GM19351 (cell line): ENCODE measurements at regions not wholly inside any gene's neighbourhood (a gene's known extent, or its start where the extent isn't known, plus 50 kb on each side); places are given as distances from the start of the nearest gene placed in this dataset.

Source experiments
- ATAC-seq: cut with Tn5 transposase; IDR thresholded peaks from one replicate; pipeline ENCODE4 v1.9.1; 2021; ENCODE audit warnings: mild to moderate bottlenecking, moderate library complexity; ENCODE audit not compliant: unreplicated experiment

- no peak for ATAC-seq
Observed at GRCh38 chr2:156834431-156834830, 398.3 kb downstream of the GPD2 start.

GRCh38 chr2:156837635-156838370 lies 401.6 kb downstream of the GPD2 start:
- ATAC-seq, result no peak

- no peak for ATAC-seq
Observed at GRCh38 chr2:156841321-156841720, 405.1 kb downstream of the GPD2 start.

GRCh38 chr2:156845806-156846558 lies 409.8 kb downstream of the GPD2 start:
- no peak for ATAC-seq

- ATAC-seq, result no peak
Observed at GRCh38 chr2:156852210-156852609, 405.3 kb upstream of the GALNT5 start.

GRCh38 chr2:156852681-156853080 lies 404.8 kb upstream of the GALNT5 start:
- no peak for ATAC-seq

GRCh38 chr2:156864325-156864724 lies 393.2 kb upstream of the GALNT5 start:
- no peak for ATAC-seq

- no peak for ATAC-seq
Observed at GRCh38 chr2:156864753-156865152, 392.8 kb upstream of the GALNT5 start.

GRCh38 chr2:156867201-156867600 lies 390.3 kb upstream of the GALNT5 start:
- ATAC-seq, result no peak

GRCh38 chr2:156874707-156875106 lies 382.8 kb upstream of the GALNT5 start:
- ATAC-seq, result no peak

- no peak for ATAC-seq
Observed at GRCh38 chr2:156883804-156884203, 373.7 kb upstream of the GALNT5 start.

- ATAC-seq, result no peak
Observed at GRCh38 chr2:156884216-156884615, 373.3 kb upstream of the GALNT5 start.

- no peak for ATAC-seq
Observed at GRCh38 chr2:156890529-156891148, 366.9 kb upstream of the GALNT5 start.

- ATAC-seq, result no peak
Observed at GRCh38 chr2:156891609-156892008, 365.9 kb upstream of the GALNT5 start.

- ATAC-seq, result peak; percentile 36
Observed at GRCh38 chr2:156892467-156893281, 364.8 kb upstream of the GALNT5 start.

- peak; percentile 95 for ATAC-seq
Observed at GRCh38 chr2:156896294-156896693, 361.2 kb upstream of the GALNT5 start.

- ATAC-seq, result no peak
Observed at GRCh38 chr2:156897548-156897947, 360.0 kb upstream of the GALNT5 start.

- ATAC-seq, result no peak
Observed at GRCh38 chr2:156901373-156902031, 356.0 kb upstream of the GALNT5 start.

GRCh38 chr2:156903335-156903734 lies 354.2 kb upstream of the GALNT5 start:
- no peak for ATAC-seq

GRCh38 chr2:156907806-156908205 lies 349.7 kb upstream of the GALNT5 start:
- peak; percentile 54 for ATAC-seq

- peak; percentile 81 for ATAC-seq
Observed at GRCh38 chr2:156908825-156909224, 348.7 kb upstream of the GALNT5 start.
